Neural crest cell (in vitro differentiated cells): ENCODE measurements at regions not wholly inside any gene's neighbourhood (a gene's known extent, or its start where the extent isn't known, plus 50 kb on each side); places are given as distances from the start of the nearest gene placed in this dataset.

Experiments
- DNase-seq: peaks from one replicate; pipeline ENCODE4 v3.0.0; 2021; ENCODE audit warnings: low read depth, mixed read lengths, low spot score
- H3K27ac Mint-ChIP-seq: one replicate; pipeline ENCODE4 v1.8.0; 2021; ENCODE audit warnings: mild to moderate bottlenecking, mixed read lengths; ENCODE audit not compliant: unreplicated experiment
- H3K27me3 Mint-ChIP-seq: 2 replicates; pipeline ENCODE4 v1.8.0; 2021; ENCODE audit warnings: low read depth, mild to moderate bottlenecking, mixed read lengths
- H3K36me3 Mint-ChIP-seq: 2 replicates; pipeline ENCODE4 v1.8.0; 2021; ENCODE audit warnings: low read depth, mild to moderate bottlenecking, mixed read lengths
- H3K4me1 Mint-ChIP-seq: 2 replicates; pipeline ENCODE4 v1.8.0; 2021; ENCODE audit warnings: mixed read lengths
- H3K4me3 Mint-ChIP-seq: one replicate; pipeline ENCODE4 v1.8.0; 2021; ENCODE audit warnings: mild to moderate bottlenecking, mixed read lengths
- H3K9me3 Mint-ChIP-seq: 2 replicates; pipeline ENCODE4 v1.8.0; 2021; ENCODE audit warnings: mixed read lengths
- CTCF ChIP-seq: fragments of 200-600 bp; sonication (generic); conservative IDR thresholded peaks from 2 replicates; pipeline ENCODE4 v1.5.0; 2021; ENCODE audit warnings: antibody characterized with exemption, mild to moderate bottlenecking

- Mint-ChIP-seq H3K27ac (no peak overlapping the region), H3K4me1 (no peaks in the 10 kb centered on the region), H3K4me3 (no peak overlapping the region), H3K27me3 (no peaks in the 10 kb centered on the region), H3K9me3 (no peaks in the 10 kb centered on the region), H3K36me3 (no peaks in the 10 kb centered on the region)
- no peak for TF ChIP-seq CTCF
- DNase-seq: no peak
Measured at GRCh38 chr13:84983321-84983720, 815.9 kb downstream of the SLITRK6 start.

- Mint-ChIP-seq H3K9me3 (no peaks in the 10 kb centered on the region), H3K4me1 (no peaks in the 10 kb centered on the region), H3K4me3 (no peak overlapping the region), H3K27me3 (no peaks in the 10 kb centered on the region), H3K36me3 (no peaks in the 10 kb centered on the region), H3K27ac (no peak overlapping the region)
- no peak for TF ChIP-seq CTCF
- no peak for DNase-seq
Measured at GRCh38 chr13:84980571-84980970, 818.6 kb downstream of the SLITRK6 start.

- Mint-ChIP-seq H3K27ac (no peak overlapping the region), H3K9me3 (no peaks in the 10 kb centered on the region), H3K4me1 (peaks cover 4% of the 10 kb centered on the region), H3K36me3 (no peaks in the 10 kb centered on the region), H3K27me3 (no peaks in the 10 kb centered on the region), H3K4me3 (no peak overlapping the region)
- no peak for TF ChIP-seq CTCF
- DNase-seq: no peak
Measured at GRCh38 chr13:84978851-84979250, 820.4 kb downstream of the SLITRK6 start.

- Mint-ChIP-seq H3K4me3 (no peak overlapping the region), H3K27ac (peak overlapping the region; percentile 32), H3K27me3 (no peaks in the 10 kb centered on the region), H3K9me3 (peaks cover 11% of the 10 kb centered on the region), H3K36me3 (peaks cover 2% of the 10 kb centered on the region), H3K4me1 (peaks cover 5% of the 10 kb centered on the region)
- no peak for DNase-seq
- TF ChIP-seq CTCF: no peak
Measured at GRCh38 chr13:84973661-84974060, 825.6 kb downstream of the SLITRK6 start.

- DNase-seq: no peak
- no peak for TF ChIP-seq CTCF
- peaks cover 2% of the 10 kb centered on the region for H3K36me3 Mint-ChIP-seq
- peaks cover 11% of the 10 kb centered on the region for H3K9me3 Mint-ChIP-seq
- H3K4me1 Mint-ChIP-seq: peaks cover 5% of the 10 kb centered on the region
- H3K4me3 Mint-ChIP-seq: no peak overlapping the region
- no peaks in the 10 kb centered on the region for H3K27me3 Mint-ChIP-seq
- no peak overlapping the region for H3K27ac Mint-ChIP-seq
Measured at GRCh38 chr13:84972907-84973306, 826.3 kb downstream of the SLITRK6 start.

- no peaks in the 10 kb centered on the region for H3K36me3 Mint-ChIP-seq
- no peaks in the 10 kb centered on the region for H3K27me3 Mint-ChIP-seq
- no peak for DNase-seq
- TF ChIP-seq CTCF: no peak
- H3K4me1 Mint-ChIP-seq: no peaks in the 10 kb centered on the region
- H3K27ac Mint-ChIP-seq: no peak overlapping the region
- H3K4me3 Mint-ChIP-seq: no peak overlapping the region
- H3K9me3 Mint-ChIP-seq: no peaks in the 10 kb centered on the region
Measured at GRCh38 chr13:84962849-84963248, 836.4 kb downstream of the SLITRK6 start.
